ENCODE measurements at regions not wholly inside any gene's neighbourhood (a gene's known extent, or its start where the extent isn't known, plus 50 kb on each side); places are given as distances from the start of the nearest gene placed in this dataset.

DNA sequence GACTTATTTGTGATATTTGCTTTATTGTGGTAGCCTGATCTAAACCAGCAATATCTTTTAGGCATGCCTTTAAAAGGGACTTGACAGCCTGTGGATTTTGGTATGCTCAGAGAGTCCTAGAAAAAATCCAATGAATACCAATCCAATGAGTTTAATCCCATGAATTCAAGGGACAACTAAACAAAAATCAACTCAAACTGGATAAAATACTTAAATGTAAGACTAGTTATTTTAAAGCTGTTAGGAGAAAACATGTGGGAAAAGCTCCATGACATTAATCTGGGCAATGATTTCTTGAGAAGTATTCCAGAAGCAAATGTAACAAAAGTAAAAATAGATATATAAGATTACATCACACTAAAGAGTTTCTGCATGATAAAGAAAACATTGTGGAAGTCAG lies 711.5 kb upstream of the PITX2 start:
- TF ChIP-seq CTCF (IDR thresholded peaks at IDR 0.05): no peak
- TF ChIP-seq EZH2 (IDR thresholded peaks at IDR 0.05; ENCODE audit: borderline replicate concordance, insufficient read depth, low read depth, low read length, poor library complexity, severe bottlenecking): no peak

Measured in B cell (primary cell).